SK-N-SH (cell line): ENCODE measurements at regions not wholly inside any gene's neighbourhood (a gene's known extent, or its start where the extent isn't known, plus 50 kb on each side); places are given as distances from the start of the nearest gene placed in this dataset.

Source experiments
- CTCF ChIA-PET: fragments of 300-600, 350-600 bp; formaldehyde crosslinking; extraction: SDS; loops from one replicate; lab custom pipeline; 2021; lab: Yijun Ruan, JAX
- POLR2A ChIA-PET: fragments of 350-600 bp; sonication (Branson Sonifier 250); formaldehyde crosslinking; extraction: SDS; loops from one replicate; lab custom pipeline; 2020; ENCODE audit warnings: antibody characterized with exemption, inconsistent platforms; lab: Yijun Ruan, JAX
- DNase-seq: peaks from one replicate; pipeline ENCODE4 v3.0.0; 2012
- H2AFZ ChIP-seq: fragments of 200-600 bp; sonication (generic); 2 replicates; pipeline ENCODE4 v1.8.1; 2016; ENCODE audit warnings: antibody characterized with exemption, mild to moderate bottlenecking, low read depth
- H3F3A ChIP-seq: fragments of 200-600 bp; sonication (generic); replicated peaks from 2 replicates; pipeline ENCODE3; 2016; ENCODE audit warnings: antibody characterized with exemption, mild to moderate bottlenecking; ENCODE audit not compliant: insufficient read depth
- H3K27ac ChIP-seq, 2 experiments: fragments of 200-500 bp in 1 of 2; fragments of 200-600 bp in 1 of 2; sonication (Bioruptor generic) in 1 of 2; sonication (generic), shearing (Covaris generic) in 1 of 2; 2 replicates each; pipeline versions ENCODE4 v1.5.1 to v1.6.1; 2014 to 2016; ENCODE audit warnings: low read depth in 2 of 2, inconsistent platforms in 1 of 2, low read length in 1 of 2, mild to moderate bottlenecking in 1 of 2, mixed read lengths in 1 of 2
- H3K27me3 ChIP-seq: fragments of 200-600 bp; sonication (generic), shearing (Covaris generic); 2 replicates; pipeline ENCODE4 v1.6.1; 2016; ENCODE audit warnings: mixed run types; ENCODE audit not compliant: insufficient read depth
- H3K36me3 ChIP-seq, 2 experiments: fragments of 200-500 bp in 1 of 2; fragments of 200-600 bp in 1 of 2; sonication (Bioruptor generic) in 1 of 2; sonication (generic) in 1 of 2; replicated peaks in 1 of 2; 2 replicates each; pipeline versions ENCODE3 to v1.5.1; 2014 to 2016; ENCODE audit warnings: low read length in 1 of 2, mild to moderate bottlenecking in 1 of 2; ENCODE audit not compliant: insufficient read depth in 2 of 2, control insufficient read depth in 1 of 2
- H3K4me1 ChIP-seq, 2 experiments: fragments of 200-500 bp in 1 of 2; fragments of 200-600 bp in 1 of 2; sonication (Bioruptor generic) in 1 of 2; sonication (generic), shearing (Covaris generic) in 1 of 2; 2 replicates each; pipeline versions ENCODE4 v1.5.1 to v1.6.1; 2014 to 2016; ENCODE audit warnings: low read depth in 1 of 2, low read length in 1 of 2, mixed run types in 1 of 2; ENCODE audit not compliant: insufficient read depth in 2 of 2, control insufficient read depth in 1 of 2
- H3K4me2 ChIP-seq: fragments of 200-600 bp; sonication (generic), shearing (Covaris generic); 2 replicates; pipeline ENCODE4 v1.6.1; 2017; ENCODE audit warnings: mixed run types
- H3K4me3 ChIP-seq, 2 experiments: fragments of 200-500 bp in 1 of 2; fragments of 200-600 bp in 1 of 2; sonication (Bioruptor generic) in 1 of 2; sonication (generic), shearing (Covaris generic) in 1 of 2; 2 replicates each; pipeline versions ENCODE4 v1.5.1 to v1.8.1; 2014 to 2016; ENCODE audit warnings: low read depth in 2 of 2, inconsistent platforms in 1 of 2, low read length in 1 of 2, mild to moderate bottlenecking in 1 of 2, mixed read lengths in 1 of 2, moderate library complexity in 1 of 2
- H3K79me2 ChIP-seq: fragments of 200-600 bp; sonication (generic); 2 replicates; pipeline ENCODE4 v1.8.1; 2017; ENCODE audit warnings: mild to moderate bottlenecking; ENCODE audit not compliant: insufficient read depth
- H3K9ac ChIP-seq: fragments of 200-600 bp; sonication (generic); 2 replicates; pipeline ENCODE4 v1.6.1; 2017; ENCODE audit warnings: mixed run types
- H3K9me2 ChIP-seq: fragments of 200-600 bp; sonication (generic); 2 replicates; pipeline ENCODE4 v1.6.1; 2017; ENCODE audit warnings: mixed run types
- H3K9me3 ChIP-seq: fragments of 200-600 bp; sonication (generic); 2 replicates; pipeline ENCODE4 v1.6.1; 2017; ENCODE audit warnings: mixed run types, mild to moderate bottlenecking, moderate library complexity
- H4K20me1 ChIP-seq: fragments of 200-600 bp; sonication (generic); 2 replicates; pipeline ENCODE4 v1.6.1; 2017; ENCODE audit warnings: mild to moderate bottlenecking, mixed run types; ENCODE audit not compliant: insufficient read depth
- EP300 ChIP-seq, 2 experiments: IDR thresholded peaks; 2 replicates each; pipeline versions ENCODE4 v1.4.0 to v1.6.1; 2012; ENCODE audit warnings: borderline replicate concordance in 1 of 2, low read depth in 1 of 2, low read length in 1 of 2
- FOXJ3 ChIP-seq: sonication (generic); formaldehyde crosslinking; IDR thresholded peaks from 2 replicates; pipeline ENCODE4 v1.5.1; 2020; ENCODE audit warnings: mild to moderate bottlenecking, missing genetic modification reagents
- NFIC ChIP-seq: IDR thresholded peaks from 2 replicates; pipeline ENCODE4 v1.4.0; 2012; ENCODE audit warnings: borderline replicate concordance
- PBX3 ChIP-seq: IDR thresholded peaks from 2 replicates; pipeline ENCODE4; 2012
- RAD21 ChIP-seq: IDR thresholded peaks from 2 replicates; pipeline ENCODE4 v1.6.1; 2012; ENCODE audit warnings: mild to moderate bottlenecking, low read length
- RCOR1 ChIP-seq: fragments of 150-350 bp; IDR thresholded peaks from 2 replicates; pipeline ENCODE4 v1.6.1; 2017; ENCODE audit warnings: antibody characterized with exemption, low read length
- REST ChIP-seq: IDR thresholded peaks from 2 replicates; pipeline ENCODE4 v1.6.1; 2012; ENCODE audit warnings: mild to moderate bottlenecking, low read depth, low read length, moderate library complexity
- RFX5 ChIP-seq: IDR thresholded peaks from 2 replicates; pipeline ENCODE4 v1.6.1; 2012; ENCODE audit warnings: mild to moderate bottlenecking, improper control_type of control experiment, low read length
- SIN3A ChIP-seq: IDR thresholded peaks from 2 replicates; pipeline ENCODE4 v1.6.1; 2012; ENCODE audit warnings: low read depth, mild to moderate bottlenecking, low read length, moderate library complexity, borderline replicate concordance
- SMC3 ChIP-seq: IDR thresholded peaks from 2 replicates; pipeline ENCODE4 v1.6.1; 2012; ENCODE audit warnings: low read depth, low read length, improper control_type of control experiment
- TEAD4 ChIP-seq: IDR thresholded peaks from 2 replicates; pipeline ENCODE4 v1.4.0; 2012; ENCODE audit warnings: mild to moderate bottlenecking, borderline replicate concordance; ENCODE audit not compliant: insufficient read depth
- YY1 ChIP-seq: IDR thresholded peaks from 2 replicates; pipeline ENCODE4 v1.4.0; 2012; ENCODE audit warnings: low read depth, mild to moderate bottlenecking
- WGBS: methylation state at CpG from one replicate; pipeline ENCODE4 v1.1.6; 2017; ENCODE audit warnings: low lambda C conversion rate; 5-methylcytosine and 5-hydroxymethylcytosine counted together

DNA sequence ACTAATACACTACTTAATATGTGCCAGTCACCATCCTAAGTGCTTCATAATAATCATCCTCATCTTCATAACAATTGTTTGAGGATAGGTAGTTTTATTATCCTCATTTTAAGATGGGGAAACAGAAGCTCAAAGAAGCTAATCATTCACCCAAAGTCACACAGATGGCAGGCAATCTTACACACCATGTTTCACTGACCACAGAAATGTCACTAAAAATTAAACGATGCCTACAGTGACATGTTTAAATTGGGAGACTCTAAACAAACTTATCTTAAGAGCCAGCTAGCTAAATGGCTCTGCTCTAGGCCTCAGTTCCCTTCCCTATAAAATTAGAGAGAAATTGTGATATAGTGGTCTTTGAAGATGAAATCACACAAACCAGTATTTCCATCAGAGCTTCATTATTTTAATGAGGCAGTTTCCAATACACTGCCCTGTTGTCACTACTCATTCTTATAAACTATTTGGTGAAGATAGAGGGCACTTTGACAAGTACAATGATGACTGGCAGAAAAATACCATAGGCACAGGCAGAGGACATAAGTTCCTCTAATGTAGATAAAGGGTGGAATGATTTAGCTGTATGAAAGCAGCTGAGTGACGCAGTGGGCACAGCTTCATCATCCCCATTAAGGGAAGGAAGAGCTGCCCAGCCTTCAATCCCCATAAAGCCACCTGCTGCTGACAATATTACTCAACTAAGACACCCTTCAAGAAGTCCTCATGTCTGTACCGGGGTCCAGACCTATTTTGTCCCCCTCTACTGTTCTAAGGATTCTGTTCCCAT is 224.1 kb downstream of the ACTL7B start:
- Histone ChIP-seq H2AFZ (no peak overlapping the region), H3K4me1 (no peaks in the 10 kb centered on the region), H3K79me2 (no peaks in the 10 kb centered on the region), H3K9ac (no peak overlapping the region), H4K20me1 (no peaks in the 10 kb centered on the region), H3K27ac (no peak overlapping the region), H3K27me3 (no peaks in the 10 kb centered on the region), H3K9me2 (no peaks in the 10 kb centered on the region), H3K4me2 (no peak overlapping the region), H3K9me3 (no peaks in the 10 kb centered on the region), H3K36me3 (no peaks in the 10 kb centered on the region), H3F3A (no peaks in the 10 kb centered on the region), H3K4me3 (no peak overlapping the region)
- CTCF ChIA-PET: no interaction called here
- POLR2A ChIA-PET: no interaction called here
- no peak for TF ChIP-seq REST
- TF ChIP-seq SMC3: no peak
- WGBS: 0% methylated on average over 3 of the region's 3 CpGs
- DNase-seq: no peak

DNA sequence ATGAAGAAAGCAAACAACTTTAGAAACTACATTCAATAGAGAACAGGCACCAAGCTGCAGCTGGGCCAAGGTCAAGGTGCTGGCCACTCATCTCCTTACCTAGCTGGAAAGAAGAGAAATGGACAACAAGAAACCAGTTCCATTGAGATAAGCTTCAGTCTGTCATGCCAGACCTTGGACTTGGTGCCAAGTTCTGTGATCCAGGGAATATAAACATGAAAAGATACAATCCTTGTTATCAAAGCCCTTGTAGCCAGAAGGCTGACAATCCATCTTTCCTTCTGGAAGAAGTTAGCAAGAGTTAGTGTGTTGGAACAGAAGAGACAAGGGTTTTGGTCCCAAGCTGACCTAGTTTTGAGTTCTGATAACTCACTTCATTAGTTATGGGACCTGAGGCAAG is 227.5 kb downstream of the ACTL7B start:
- Histone ChIP-seq H3K4me2 (no peak overlapping the region), H3K4me1 (no peaks in the 10 kb centered on the region), H3K9me2 (no peaks in the 10 kb centered on the region), H3K36me3 (no peaks in the 10 kb centered on the region), H3K9me3 (no peaks in the 10 kb centered on the region), H3K27me3 (no peaks in the 10 kb centered on the region; the same call in 1 of the 2 replicates), H4K20me1 (no peaks in the 10 kb centered on the region), H3K9ac (no peak overlapping the region), H2AFZ (no peak overlapping the region), H3F3A (no peaks in the 10 kb centered on the region), H3K27ac (no peak overlapping the region), H3K79me2 (no peaks in the 10 kb centered on the region), H3K4me3 (no peak overlapping the region)
- TF ChIP-seq FOXJ3 (CRISPR knock-in tag) (no peak), NFIC (no peak), RAD21 (no peak), PBX3 (no peak), RCOR1 (no peak), REST (no peak), SMC3 (no peak), SIN3A (no peak), RFX5 (no peak), EP300 (IDR thresholded peaks at IDR 0.05; ENCODE audit: borderline replicate concordance in 1 of 2, low read depth in 1 of 2, low read length in 1 of 2) (no peak), TEAD4 (no peak), YY1 (no peak)
- CTCF ChIA-PET: no interaction called here
- POLR2A ChIA-PET: no interaction called here
- no peak for DNase-seq
